K562 (cell line): ENCODE measurements at regions not wholly inside any gene's neighbourhood (a gene's known extent, or its start where the extent isn't known, plus 50 kb on each side); places are given as distances from the start of the nearest gene placed in this dataset.

Experiments
- ARID1B ChIP-seq: fragments of 450-650 bp; IDR thresholded peaks from 2 replicates; pipeline ENCODE4 v1.6.1; 2016; ENCODE audit warnings: antibody characterized with exemption, mild to moderate bottlenecking, inconsistent platforms
- CBFA2T2 ChIP-seq: fragments of 450-650 bp; conservative IDR thresholded peaks from 2 replicates; pipeline ENCODE4 v1.6.1; 2017; ENCODE audit warnings: mild to moderate bottlenecking
- CHD2 ChIP-seq: IDR thresholded peaks from 2 replicates; pipeline ENCODE4 v1.6.1; 2011; ENCODE audit warnings: low read depth, low read length
- CSDE1 ChIP-seq, 2 experiments: fragments of 450-650 bp; IDR thresholded peaks; 2 replicates each; pipeline ENCODE4 v1.6.1; 2016; ENCODE audit warnings: mild to moderate bottlenecking in 1 of 2
- HDGF ChIP-seq: fragments of 450-650 bp; IDR thresholded peaks from 2 replicates; pipeline ENCODE4 v1.6.1; 2016
- HOXB6 ChIP-seq: fragments of 250-450 bp; sonication (Bioruptor Pico); IDR thresholded peaks from 2 replicates; pipeline ENCODE4 v1.5.1; 2022; ENCODE audit warnings: mild to moderate bottlenecking, borderline replicate concordance
- IRF2 ChIP-seq: sonication (generic); formaldehyde crosslinking; IDR thresholded peaks from 2 replicates; pipeline ENCODE4 v1.8.1; 2022; ENCODE audit warnings: mild to moderate bottlenecking, missing genetic modification reagents
- KLF16 ChIP-seq: IDR thresholded peaks from 2 replicates; pipeline ENCODE4 v1.6.1; 2016; ENCODE audit warnings: antibody characterized with exemption
- LEF1 ChIP-seq: fragments of 450-650 bp; IDR thresholded peaks from 2 replicates; pipeline ENCODE4 v1.6.1; 2016; ENCODE audit warnings: mild to moderate bottlenecking
- MTA2 ChIP-seq: fragments of 450-650 bp; IDR thresholded peaks from 2 replicates; pipeline ENCODE4 v1.6.1; 2016; ENCODE audit warnings: low read depth
- NFE2 ChIP-seq: IDR thresholded peaks from 2 replicates; pipeline ENCODE4 v1.6.1; 2014; ENCODE audit warnings: antibody characterized with exemption, low read depth
- NR2C1 ChIP-seq, 2 experiments: fragments of 450-650 bp; IDR thresholded peaks; 2 replicates each; pipeline ENCODE4 v1.6.1; 2017; ENCODE audit warnings: mild to moderate bottlenecking in 2 of 2, antibody characterized with exemption in 1 of 2, inconsistent platforms in 1 of 2, missing compliant biosample characterization in 1 of 2, missing genetic modification characterization in 1 of 2
- NUFIP1 ChIP-seq: fragments of 450-650 bp; IDR thresholded peaks from 2 replicates; pipeline ENCODE4 v1.6.1; 2018; ENCODE audit not compliant: partially characterized antibody
- PHF21A ChIP-seq: fragments of 450-650 bp; IDR thresholded peaks from 2 replicates; pipeline ENCODE4 v1.6.1; 2017; ENCODE audit warnings: low read depth, borderline replicate concordance
- SMARCA4 ChIP-seq: fragments of 450-650 bp; IDR thresholded peaks from 2 replicates; pipeline ENCODE4 v1.6.1; 2016
- SMARCC2 ChIP-seq: fragments of 450-650 bp; IDR thresholded peaks from 2 replicates; pipeline ENCODE4 v1.6.1; 2017; ENCODE audit warnings: antibody characterized with exemption, moderate library complexity, mild to moderate bottlenecking, low read depth
- TAF1 ChIP-seq: IDR thresholded peaks from 2 replicates; pipeline ENCODE4 v1.6.1; 2011; ENCODE audit warnings: mild to moderate bottlenecking, low read length, moderate library complexity; ENCODE audit not compliant: insufficient read depth, control insufficient read depth, severe bottlenecking; ENCODE audit errors: extremely low read depth
- TBL1XR1 ChIP-seq, 2 experiments: IDR thresholded peaks; 2 replicates each; pipeline ENCODE4 v1.6.1; 2012; ENCODE audit warnings: improper control_type of control experiment in 2 of 2, low read length in 2 of 2, mild to moderate bottlenecking in 1 of 2
- TCF3 ChIP-seq: sonication (generic); formaldehyde crosslinking; IDR thresholded peaks from 2 replicates; pipeline ENCODE4 v1.4.0; 2020; ENCODE audit warnings: mild to moderate bottlenecking, missing genetic modification reagents
- ZBTB26 ChIP-seq: fragments of 450-650 bp; formaldehyde crosslinking; IDR thresholded peaks from 2 replicates; pipeline ENCODE4 v1.4.0; 2022; ENCODE audit warnings: missing genetic modification characterization
- ZNF263 ChIP-seq: sonication (generic); formaldehyde crosslinking; IDR thresholded peaks from 2 replicates; pipeline ENCODE4 v1.8.0; 2022; ENCODE audit warnings: mild to moderate bottlenecking, missing genetic modification reagents, borderline replicate concordance
- ZNF282 ChIP-seq: sonication (generic); formaldehyde crosslinking; IDR thresholded peaks from 2 replicates; pipeline ENCODE4 v1.8.1; 2023; ENCODE audit warnings: missing genetic modification reagents
- TF ChIP-seq, protein P1 (sequence below): fragments of 250-450 bp; sonication (Bioruptor Pico); IDR thresholded peaks from 2 replicates; pipeline ENCODE4 v1.8.0; 2022; ENCODE audit warnings: moderate library complexity, mild to moderate bottlenecking, inconsistent platforms
- TF ChIP-seq, protein P2 (sequence below), 2 experiments: fragments of 450-650 bp in 1 of 2; IDR thresholded peaks; 2 replicates each; pipeline ENCODE4 v1.6.1; 2011 to 2017; ENCODE audit warnings: low read depth in 2 of 2, antibody characterized with exemption in 1 of 2, borderline replicate concordance in 1 of 2, low read length in 1 of 2, mild to moderate bottlenecking in 1 of 2, mixed read lengths in 1 of 2; ENCODE audit not compliant: control insufficient read depth in 1 of 2
- TF ChIP-seq, protein P3 (sequence below): fragments of 250-450 bp; sonication (Bioruptor Pico); IDR thresholded peaks from 2 replicates; pipeline ENCODE4 v1.8.0; 2021; ENCODE audit warnings: moderate library complexity, mild to moderate bottlenecking, inconsistent platforms

GRCh38 chr16:65769776-65770438 is 596.6 kb upstream of the CDH5 start (continued):
- TF ChIP-seq ARID1B (peak; percentile 75), CHD2 (no peak), SMARCA4 (peak; percentile 17; the same call in 1 of the 2 replicates), LEF1 (0 out of 2 replicates have a peak, but pooled peaks have one; percentile 47), ZNF263 (CRISPR knock-in tag) (no peak), MTA2 (peak; percentile 50; the same call in 1 of the 2 replicates), NR2C1 (IDR thresholded peaks at IDR 0.05) (0 out of 2 replicates have a peak, but pooled peaks have one; percentile 15), NR2C1 (tag; IDR thresholded peaks at IDR 0.05) (peak; percentile 66), CBFA2T2 (peak; percentile 84), KLF16 (peak; percentile 38; the same call in 1 of the 2 replicates), CSDE1 (IDR thresholded peaks at IDR 0.05) (no peak), HDGF (no peak), ZBTB26 (CRISPR knock-in tag) (no peak), PHF21A (no peak), HOXB6 (no peak), NFE2 (no peak), TAF1 (no peak), IRF2 (CRISPR knock-in tag) (no peak), ZNF282 (CRISPR knock-in tag) (no peak), TBL1XR1 (IDR thresholded peaks at IDR 0.05; ENCODE audit: low read length in 2 of 2) (no peak), NUFIP1 (no peak), SMARCC2 (no peak), TCF3 (peak; percentile 83)
- TF ChIP-seq, protein P1, sequence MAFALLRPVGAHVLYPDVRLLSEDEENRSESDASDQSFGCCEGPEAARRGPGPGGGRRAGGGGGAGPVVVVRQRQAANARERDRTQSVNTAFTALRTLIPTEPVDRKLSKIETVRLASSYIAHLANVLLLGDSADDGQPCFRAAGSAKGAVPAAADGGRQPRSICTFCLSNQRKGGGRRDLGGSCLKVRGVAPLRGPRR (CRISPR knock-in tag), result no peak
- TF ChIP-seq, protein P2, sequence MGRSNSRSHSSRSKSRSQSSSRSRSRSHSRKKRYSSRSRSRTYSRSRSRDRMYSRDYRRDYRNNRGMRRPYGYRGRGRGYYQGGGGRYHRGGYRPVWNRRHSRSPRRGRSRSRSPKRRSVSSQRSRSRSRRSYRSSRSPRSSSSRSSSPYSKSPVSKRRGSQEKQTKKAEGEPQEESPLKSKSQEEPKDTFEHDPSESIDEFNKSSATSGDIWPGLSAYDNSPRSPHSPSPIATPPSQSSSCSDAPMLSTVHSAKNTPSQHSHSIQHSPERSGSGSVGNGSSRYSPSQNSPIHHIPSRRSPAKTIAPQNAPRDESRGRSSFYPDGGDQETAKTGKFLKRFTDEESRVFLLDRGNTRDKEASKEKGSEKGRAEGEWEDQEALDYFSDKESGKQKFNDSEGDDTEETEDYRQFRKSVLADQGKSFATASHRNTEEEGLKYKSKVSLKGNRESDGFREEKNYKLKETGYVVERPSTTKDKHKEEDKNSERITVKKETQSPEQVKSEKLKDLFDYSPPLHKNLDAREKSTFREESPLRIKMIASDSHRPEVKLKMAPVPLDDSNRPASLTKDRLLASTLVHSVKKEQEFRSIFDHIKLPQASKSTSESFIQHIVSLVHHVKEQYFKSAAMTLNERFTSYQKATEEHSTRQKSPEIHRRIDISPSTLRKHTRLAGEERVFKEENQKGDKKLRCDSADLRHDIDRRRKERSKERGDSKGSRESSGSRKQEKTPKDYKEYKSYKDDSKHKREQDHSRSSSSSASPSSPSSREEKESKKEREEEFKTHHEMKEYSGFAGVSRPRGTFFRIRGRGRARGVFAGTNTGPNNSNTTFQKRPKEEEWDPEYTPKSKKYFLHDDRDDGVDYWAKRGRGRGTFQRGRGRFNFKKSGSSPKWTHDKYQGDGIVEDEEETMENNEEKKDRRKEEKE (IDR thresholded peaks at IDR 0.05; ENCODE audit: borderline replicate concordance in 1 of 2, control insufficient read depth in 1 of 2, low read depth in 2 of 2, low read length in 1 of 2), result no peak
- TF ChIP-seq, protein P3, sequence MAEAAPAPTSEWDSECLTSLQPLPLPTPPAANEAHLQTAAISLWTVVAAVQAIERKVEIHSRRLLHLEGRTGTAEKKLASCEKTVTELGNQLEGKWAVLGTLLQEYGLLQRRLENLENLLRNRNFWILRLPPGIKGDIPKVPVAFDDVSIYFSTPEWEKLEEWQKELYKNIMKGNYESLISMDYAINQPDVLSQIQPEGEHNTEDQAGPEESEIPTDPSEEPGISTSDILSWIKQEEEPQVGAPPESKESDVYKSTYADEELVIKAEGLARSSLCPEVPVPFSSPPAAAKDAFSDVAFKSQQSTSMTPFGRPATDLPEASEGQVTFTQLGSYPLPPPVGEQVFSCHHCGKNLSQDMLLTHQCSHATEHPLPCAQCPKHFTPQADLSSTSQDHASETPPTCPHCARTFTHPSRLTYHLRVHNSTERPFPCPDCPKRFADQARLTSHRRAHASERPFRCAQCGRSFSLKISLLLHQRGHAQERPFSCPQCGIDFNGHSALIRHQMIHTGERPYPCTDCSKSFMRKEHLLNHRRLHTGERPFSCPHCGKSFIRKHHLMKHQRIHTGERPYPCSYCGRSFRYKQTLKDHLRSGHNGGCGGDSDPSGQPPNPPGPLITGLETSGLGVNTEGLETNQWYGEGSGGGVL (CRISPR knock-in tag), result no peak
